NB4 (cell line): ENCODE measurements at regions not wholly inside any gene's neighbourhood (a gene's known extent, or its start where the extent isn't known, plus 50 kb on each side); places are given as distances from the start of the nearest gene placed in this dataset.

Experiments
- POLR2A ChIP-seq: IDR thresholded peaks from 2 replicates; pipeline ENCODE4 v1.6.1; 2011; ENCODE audit warnings: mild to moderate bottlenecking; ENCODE audit not compliant: insufficient read length; ENCODE audit errors: extremely low read depth
- TF ChIP-seq, protein P1 (sequence below): IDR thresholded peaks from one replicate; pipeline ENCODE4 v1.5.1; 2012; ENCODE audit warnings: low read depth, low read length

DNA sequence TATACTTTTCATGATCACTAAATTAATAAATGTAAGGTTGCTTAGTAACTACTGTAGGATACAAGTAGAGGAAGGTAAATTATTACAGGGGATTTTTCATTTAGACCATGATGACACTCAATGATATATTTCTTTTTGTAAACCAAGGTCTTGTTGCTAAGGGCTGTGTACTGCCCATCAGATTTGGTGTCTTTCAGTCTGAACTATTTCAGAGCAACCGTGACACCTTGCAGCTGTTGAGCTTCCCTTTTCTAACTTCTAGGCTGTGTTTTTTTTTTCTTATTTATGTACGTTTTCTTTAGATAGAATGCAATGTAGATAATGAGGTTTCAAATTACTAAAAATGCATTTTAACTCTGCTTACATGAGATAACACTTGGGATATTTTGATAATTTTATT lies 292.0 kb upstream of the MBL2 start:
- no peak for TF ChIP-seq POLR2A
- TF ChIP-seq, protein P1, sequence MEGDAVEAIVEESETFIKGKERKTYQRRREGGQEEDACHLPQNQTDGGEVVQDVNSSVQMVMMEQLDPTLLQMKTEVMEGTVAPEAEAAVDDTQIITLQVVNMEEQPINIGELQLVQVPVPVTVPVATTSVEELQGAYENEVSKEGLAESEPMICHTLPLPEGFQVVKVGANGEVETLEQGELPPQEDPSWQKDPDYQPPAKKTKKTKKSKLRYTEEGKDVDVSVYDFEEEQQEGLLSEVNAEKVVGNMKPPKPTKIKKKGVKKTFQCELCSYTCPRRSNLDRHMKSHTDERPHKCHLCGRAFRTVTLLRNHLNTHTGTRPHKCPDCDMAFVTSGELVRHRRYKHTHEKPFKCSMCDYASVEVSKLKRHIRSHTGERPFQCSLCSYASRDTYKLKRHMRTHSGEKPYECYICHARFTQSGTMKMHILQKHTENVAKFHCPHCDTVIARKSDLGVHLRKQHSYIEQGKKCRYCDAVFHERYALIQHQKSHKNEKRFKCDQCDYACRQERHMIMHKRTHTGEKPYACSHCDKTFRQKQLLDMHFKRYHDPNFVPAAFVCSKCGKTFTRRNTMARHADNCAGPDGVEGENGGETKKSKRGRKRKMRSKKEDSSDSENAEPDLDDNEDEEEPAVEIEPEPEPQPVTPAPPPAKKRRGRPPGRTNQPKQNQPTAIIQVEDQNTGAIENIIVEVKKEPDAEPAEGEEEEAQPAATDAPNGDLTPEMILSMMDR, result no peak
